Kidney (tissue), 13 donors: ENCODE measurements at regions not wholly inside any gene's neighbourhood (a gene's known extent, or its start where the extent isn't known, plus 50 kb on each side); places are given as distances from the start of the nearest gene placed in this dataset.

ENCODE experiments used
- DNase-seq, 5 donors: peaks; one replicate each; pipeline ENCODE4 v3.0.0-alpha.2; 2013 to 2020
- FAIRE-seq: peaks from 2 replicates; lab custom pipeline; 2012; peaks lifted over from hg19 to GRCh38; lab: Jason Lieb, UNC
- H3K27ac ChIP-seq, 2 donors: one replicate each; pipeline ENCODE4 v1.7.0; 2013; ENCODE audit warnings: low read depth in 2 of 2, low read length in 2 of 2, inconsistent platforms in 1 of 2
- H3K27me3 ChIP-seq: one replicate; pipeline ENCODE4 v1.7.1; 2013; ENCODE audit warnings: low read length, inconsistent platforms; ENCODE audit not compliant: control insufficient read depth, insufficient read depth
- H3K36me3 ChIP-seq, 3 donors: one replicate each; pipeline versions ENCODE4 v1.7.0 to v1.7.1; 2013; ENCODE audit warnings: low read length in 3 of 3, control low read depth in 1 of 3, inconsistent platforms in 1 of 3; ENCODE audit not compliant: insufficient read depth in 3 of 3, control insufficient read depth in 2 of 3
- H3K4me1 ChIP-seq, 3 donors: one replicate each; pipeline versions ENCODE4 v1.7.0 to v1.7.1; 2013; ENCODE audit warnings: low read length in 3 of 3, inconsistent platforms in 1 of 3, low read depth in 1 of 3; ENCODE audit not compliant: control insufficient read depth in 2 of 3, insufficient read depth in 2 of 3
- H3K4me3 ChIP-seq, 3 donors: one replicate each; pipeline versions ENCODE4 v1.7.0 to v1.8.1; 2013; ENCODE audit warnings: low read length in 3 of 3, control low read depth in 1 of 3, inconsistent platforms in 1 of 3
- H3K9ac ChIP-seq, 3 donors: one replicate each; pipeline versions ENCODE4 v1.7.0 to v1.7.1; 2013; ENCODE audit warnings: low read length in 3 of 3, control low read depth in 1 of 3, inconsistent platforms in 1 of 3
- H3K9me3 ChIP-seq, 3 donors: one replicate each; pipeline versions ENCODE4 v1.7.0 to v1.7.1; 2013; ENCODE audit warnings: low read length in 3 of 3, control low read depth in 1 of 3, inconsistent platforms in 1 of 3; ENCODE audit not compliant: control insufficient read depth in 2 of 3, insufficient read depth in 1 of 3
- intact Hi-C: fragments of 100-400 bp; cut with DNase I; formaldehyde crosslinking; loops from one replicate; pipeline ENCODE4 v1.11.1; 2022
- TF ChIP-seq, protein P1 (sequence below): IDR thresholded peaks from 3 replicates; pipeline ENCODE4 v1.5.1; 2012; ENCODE audit warnings: mild to moderate bottlenecking, moderate library complexity, borderline replicate concordance; ENCODE audit not compliant: insufficient read depth; ENCODE audit errors: extremely low read depth
- donor health status: control.
- donor health status: control.
- donor health status: control.
- donor health status: control.
- donor health status: control.
- donor health status: DM: yes; HTN: yes; CAD: no.
- donor health status: Normal renal cell carcinoma (clear cell type).

DNA sequence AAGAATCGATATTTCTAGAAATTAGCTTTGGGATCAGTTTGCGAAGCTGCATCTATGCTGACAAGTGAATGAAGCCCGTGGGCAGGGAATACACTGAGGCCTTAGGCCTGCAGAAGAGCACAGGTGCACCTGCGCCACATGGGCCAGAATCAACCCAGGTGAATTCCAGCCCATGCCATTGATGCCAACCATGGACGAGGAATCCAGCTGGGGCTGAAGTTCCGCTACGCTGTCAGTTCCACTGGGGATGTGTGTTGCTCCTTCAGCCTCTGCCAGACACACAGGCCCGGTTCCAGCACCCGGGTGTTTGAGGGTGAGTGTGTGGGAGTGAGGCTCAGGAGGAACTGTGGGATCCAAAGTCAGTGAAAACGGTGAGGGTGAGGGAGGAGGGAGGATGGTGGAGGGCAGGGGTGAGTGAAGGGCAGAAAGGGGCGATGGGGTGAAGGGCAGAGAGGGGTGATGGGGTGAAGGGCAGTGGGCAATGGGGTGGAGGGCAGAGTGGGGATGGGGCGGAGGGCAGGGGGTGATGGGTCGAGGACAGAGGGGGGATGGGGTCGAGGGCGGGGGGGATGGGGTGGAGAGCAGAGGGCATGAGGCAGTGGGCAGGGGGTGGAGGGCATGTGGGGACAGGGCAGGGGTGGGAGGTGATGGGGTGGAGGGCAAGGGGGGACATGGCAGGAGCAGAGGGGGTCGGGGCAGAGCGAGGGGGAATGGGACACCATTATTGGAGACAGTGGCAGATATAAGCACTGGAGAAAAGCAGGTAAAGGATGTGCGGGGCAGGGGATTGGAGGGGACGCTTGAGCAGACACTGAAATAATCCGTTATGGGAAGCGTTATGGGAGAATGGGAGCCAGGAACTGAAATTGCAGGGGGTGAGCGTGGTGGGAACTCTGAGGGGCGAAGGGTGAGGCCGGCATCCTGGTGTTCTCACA, 931.6 kb downstream of the BRD1 start:
- no peak overlapping the region for H3K27ac ChIP-seq
- no peaks in the 10 kb centered on the region for H3K9me3 ChIP-seq
- H3K9ac ChIP-seq: no peak overlapping the region
- no peak overlapping the region for H3K4me3 ChIP-seq
- H3K27me3 ChIP-seq: no peaks in the 10 kb centered on the region
- TF ChIP-seq, protein P1, sequence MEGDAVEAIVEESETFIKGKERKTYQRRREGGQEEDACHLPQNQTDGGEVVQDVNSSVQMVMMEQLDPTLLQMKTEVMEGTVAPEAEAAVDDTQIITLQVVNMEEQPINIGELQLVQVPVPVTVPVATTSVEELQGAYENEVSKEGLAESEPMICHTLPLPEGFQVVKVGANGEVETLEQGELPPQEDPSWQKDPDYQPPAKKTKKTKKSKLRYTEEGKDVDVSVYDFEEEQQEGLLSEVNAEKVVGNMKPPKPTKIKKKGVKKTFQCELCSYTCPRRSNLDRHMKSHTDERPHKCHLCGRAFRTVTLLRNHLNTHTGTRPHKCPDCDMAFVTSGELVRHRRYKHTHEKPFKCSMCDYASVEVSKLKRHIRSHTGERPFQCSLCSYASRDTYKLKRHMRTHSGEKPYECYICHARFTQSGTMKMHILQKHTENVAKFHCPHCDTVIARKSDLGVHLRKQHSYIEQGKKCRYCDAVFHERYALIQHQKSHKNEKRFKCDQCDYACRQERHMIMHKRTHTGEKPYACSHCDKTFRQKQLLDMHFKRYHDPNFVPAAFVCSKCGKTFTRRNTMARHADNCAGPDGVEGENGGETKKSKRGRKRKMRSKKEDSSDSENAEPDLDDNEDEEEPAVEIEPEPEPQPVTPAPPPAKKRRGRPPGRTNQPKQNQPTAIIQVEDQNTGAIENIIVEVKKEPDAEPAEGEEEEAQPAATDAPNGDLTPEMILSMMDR: no peak
- DNase-seq (no peak), FAIRE-seq (no peak)
- no peaks in the 10 kb centered on the region for H3K36me3 ChIP-seq
- no peaks in the 10 kb centered on the region for H3K4me1 ChIP-seq
- intact Hi-C loops: no loop called here

- Histone ChIP-seq H3K36me3 (no peaks in the 10 kb centered on the region), H3K9me3 (no peaks in the 10 kb centered on the region), H3K27me3 (no peaks in the 10 kb centered on the region), H3K4me3 (no peak overlapping the region), H3K4me1 (no peaks in the 10 kb centered on the region), H3K9ac (no peak overlapping the region), H3K27ac (no peak overlapping the region)
- TF ChIP-seq, protein P1: no peak
- DNase-seq (no peak), FAIRE-seq (no peak)
- intact Hi-C loops: no loop called here
Measured at GRCh38 chr22:48895336-48895735, 932.3 kb downstream of the BRD1 start.

DNA sequence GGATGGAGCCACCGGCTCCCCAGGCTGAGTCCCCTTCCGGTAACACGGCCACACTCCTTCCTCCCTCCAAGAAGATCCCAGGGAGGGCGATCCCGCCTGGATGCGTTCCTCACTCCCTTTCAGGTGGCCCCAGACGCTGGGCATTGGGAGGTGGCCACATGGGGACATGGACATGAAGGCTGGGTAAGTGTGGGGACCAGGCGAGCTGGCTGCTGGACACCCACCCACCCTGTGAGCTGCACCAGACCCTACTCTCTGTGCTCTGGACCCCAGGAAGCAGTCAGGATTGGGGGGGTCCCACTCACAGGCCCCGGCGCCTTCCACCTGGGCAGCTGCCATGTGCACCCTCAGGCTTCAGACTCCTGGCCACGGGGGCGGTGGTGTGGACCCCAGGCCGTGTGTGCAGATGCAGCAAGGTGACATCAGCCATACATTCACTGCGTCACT, 932.8 kb downstream of the BRD1 start:
- Histone ChIP-seq H3K4me3 (no peak overlapping the region), H3K27me3 (no peaks in the 10 kb centered on the region), H3K9ac (no peak overlapping the region), H3K4me1 (no peaks in the 10 kb centered on the region), H3K36me3 (no peaks in the 10 kb centered on the region), H3K27ac (no peak overlapping the region), H3K9me3 (no peaks in the 10 kb centered on the region)
- FAIRE-seq: no peak
- no peak for DNase-seq
- TF ChIP-seq, protein P1: no peak
- intact Hi-C loops: no loop called here
